GM21723 (cell line): ENCODE measurements at regions not wholly inside any gene's neighbourhood (a gene's known extent, or its start where the extent isn't known, plus 50 kb on each side); places are given as distances from the start of the nearest gene placed in this dataset.
"Not testable (repeated sequence)": the region's sequence is repeated elsewhere in the genome, so short reads cannot be mapped to it uniquely, and the experiment has no call there.

Source experiments
- ATAC-seq: cut with Tn5 transposase; IDR thresholded peaks from one replicate; pipeline ENCODE4 v1.9.1; 2021; ENCODE audit warnings: mild to moderate bottlenecking, moderate library complexity; ENCODE audit not compliant: unreplicated experiment

DNA sequence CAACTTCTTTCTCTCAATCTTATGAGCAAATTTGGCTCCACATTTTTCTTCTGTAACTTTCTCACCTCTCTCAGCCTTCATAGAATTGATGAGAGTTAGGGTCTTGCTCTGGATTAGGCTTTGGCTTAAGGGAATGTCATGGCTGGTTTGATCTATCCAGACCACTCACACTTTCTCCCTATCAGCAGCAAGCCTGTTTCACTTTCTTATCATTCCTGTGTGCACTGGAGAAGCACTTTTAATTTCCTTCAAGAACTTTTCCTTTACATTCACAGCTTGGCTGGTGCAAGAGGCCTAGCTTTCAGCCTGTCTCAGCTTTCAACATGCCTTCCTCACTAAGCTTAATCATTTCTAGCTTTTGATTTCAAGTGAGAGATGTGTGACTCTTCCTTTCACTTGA is 134.5 kb upstream of the FZD8 start:
- ATAC-seq, result not testable (repeated sequence)

DNA sequence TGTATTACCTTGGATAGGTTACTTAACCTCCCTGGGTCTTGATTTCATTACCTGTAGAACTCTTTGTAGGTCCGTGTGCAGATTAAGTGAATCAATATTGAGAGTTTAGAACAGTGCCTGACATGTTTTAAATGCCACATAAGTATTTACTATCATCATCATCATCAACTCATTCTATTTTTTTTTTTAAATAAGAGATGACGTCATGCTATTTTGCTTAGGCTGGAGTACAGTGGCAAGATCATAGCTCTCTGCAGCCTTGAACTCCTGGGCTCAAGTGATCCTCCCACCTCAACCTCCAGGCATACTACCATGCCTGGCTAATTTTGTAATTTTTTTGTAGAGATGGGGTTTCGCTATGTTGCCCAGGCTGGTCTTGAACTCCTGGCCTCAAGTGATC is 132.0 kb upstream of the FZD8 start:
- ATAC-seq, result no peak

DNA sequence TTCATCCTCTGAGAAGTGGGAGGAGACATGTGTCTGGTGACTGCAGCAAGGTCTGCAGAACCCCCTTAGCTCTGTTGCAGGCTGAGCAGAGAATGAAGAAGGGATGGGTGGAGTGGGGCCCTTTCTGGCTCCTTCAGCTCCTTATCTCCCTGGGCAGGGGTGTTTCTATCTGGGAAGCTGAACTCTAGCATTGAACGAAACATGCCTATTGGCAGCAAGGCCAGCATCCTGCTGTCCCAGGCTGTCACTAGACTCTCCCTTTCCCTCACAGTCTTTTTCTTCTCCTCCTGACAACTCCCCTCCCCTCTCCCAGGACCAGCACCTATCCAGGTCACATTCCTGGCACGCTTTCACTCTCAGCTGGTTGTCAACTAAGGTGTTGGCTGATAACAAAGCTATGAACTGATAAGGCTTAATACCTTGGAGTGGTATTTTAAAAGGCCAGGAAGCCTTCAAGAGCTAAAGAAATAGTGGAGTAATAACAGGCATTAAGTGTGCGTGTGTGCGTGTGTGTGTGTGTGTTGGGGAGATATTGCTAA is 128.8 kb upstream of the FZD8 start:
- no peak for ATAC-seq

DNA sequence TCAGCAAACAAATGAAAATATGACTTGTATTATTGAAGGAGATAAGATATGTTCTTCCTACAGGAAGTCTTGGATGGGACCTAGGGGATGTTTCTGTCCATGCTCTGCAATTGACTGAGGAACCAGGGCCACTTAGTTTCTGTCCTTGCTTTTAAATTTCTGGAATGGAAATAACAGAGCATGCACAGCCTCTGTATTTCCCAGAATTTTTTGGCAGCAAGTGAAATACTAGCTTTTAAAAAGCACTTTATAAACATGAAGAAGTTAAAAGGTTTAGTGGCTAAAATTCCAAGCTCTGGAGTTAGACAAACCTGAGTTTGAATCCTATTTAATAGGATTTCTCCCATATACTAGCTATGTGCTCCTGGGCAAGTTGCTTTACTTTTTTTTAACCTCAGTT is 127.7 kb upstream of the FZD8 start:
- no peak for ATAC-seq

DNA sequence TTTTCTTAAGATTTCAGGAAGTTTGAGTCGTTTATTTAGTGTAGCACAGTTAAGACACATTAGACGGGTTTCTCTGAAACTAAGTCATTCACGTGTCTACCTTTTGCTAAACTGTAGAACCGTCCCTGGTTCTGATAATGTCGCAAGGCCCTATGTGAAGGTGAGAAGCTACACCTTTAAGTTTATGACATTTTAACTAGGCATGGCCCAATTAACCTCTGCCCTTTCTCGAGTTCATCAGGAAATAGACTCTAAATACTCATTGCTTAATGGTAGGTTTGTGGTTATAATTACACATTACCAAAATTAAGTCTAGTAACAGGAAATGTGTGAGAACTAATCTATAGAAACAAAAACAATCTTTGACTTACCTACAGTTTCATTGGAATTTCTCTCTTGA is 126.6 kb upstream of the FZD8 start:
- no peak for ATAC-seq

DNA sequence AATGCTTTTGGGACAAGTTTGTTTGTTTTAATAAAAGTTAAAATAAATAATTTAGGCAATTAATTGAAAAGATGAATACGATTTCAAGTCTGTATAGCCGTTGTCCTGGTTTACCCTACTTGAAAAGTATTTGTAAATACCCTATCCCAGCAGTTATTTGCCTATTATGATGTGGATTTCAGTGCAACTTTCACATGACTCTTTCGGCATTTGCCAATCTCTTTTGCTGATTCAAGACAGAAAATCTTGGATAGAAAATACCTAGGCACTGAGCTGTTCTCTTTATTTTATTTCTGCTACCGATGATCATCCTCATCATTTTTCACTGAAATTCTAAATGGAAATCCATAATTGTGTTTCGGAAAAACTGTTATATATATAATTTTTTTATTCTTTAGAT is 125.9 kb upstream of the FZD8 start:
- ATAC-seq, result no peak

DNA sequence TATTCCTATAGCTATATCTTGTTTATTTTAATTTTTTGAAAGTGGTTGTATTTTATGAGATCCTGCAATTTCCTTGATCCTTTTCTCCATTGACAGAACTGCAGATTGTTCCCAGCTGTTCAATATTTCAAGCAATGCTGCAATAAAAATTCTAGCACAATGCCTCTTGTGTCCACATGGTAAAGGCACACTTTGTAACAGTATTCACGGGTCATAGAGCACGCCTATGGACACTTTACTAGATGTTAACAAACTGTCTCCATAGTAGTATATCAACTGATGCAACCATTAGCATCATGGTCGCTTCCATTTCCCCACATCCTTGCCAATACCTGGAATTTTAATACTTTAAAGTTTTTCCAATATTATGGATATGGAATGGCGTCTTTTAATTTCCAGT is 123.9 kb upstream of the FZD8 start:
- ATAC-seq, result no peak

DNA sequence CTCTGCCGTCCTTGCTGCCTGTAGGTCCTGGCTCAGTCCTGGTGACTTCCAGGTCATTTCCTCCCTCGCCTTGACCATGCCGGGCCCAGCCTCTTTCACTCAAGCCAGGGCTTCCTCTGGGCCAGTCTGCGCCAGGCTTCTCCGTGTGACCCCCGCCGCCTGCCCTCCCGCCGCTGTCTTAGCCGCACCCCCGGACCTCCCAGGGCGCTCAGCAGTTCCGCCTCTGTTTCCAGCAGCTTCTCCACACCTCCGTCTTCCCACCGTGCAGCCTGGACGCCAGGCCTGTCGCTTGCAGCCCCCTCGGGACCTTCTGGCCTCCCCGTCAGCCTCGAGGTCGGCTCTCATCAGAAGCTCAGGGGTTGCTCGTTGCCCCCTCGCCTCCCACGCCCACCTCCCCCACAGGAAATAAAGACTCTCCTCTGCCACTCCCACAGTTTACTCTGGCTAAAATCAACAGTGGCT is 123.0 kb upstream of the FZD8 start:
- no peak for ATAC-seq

DNA sequence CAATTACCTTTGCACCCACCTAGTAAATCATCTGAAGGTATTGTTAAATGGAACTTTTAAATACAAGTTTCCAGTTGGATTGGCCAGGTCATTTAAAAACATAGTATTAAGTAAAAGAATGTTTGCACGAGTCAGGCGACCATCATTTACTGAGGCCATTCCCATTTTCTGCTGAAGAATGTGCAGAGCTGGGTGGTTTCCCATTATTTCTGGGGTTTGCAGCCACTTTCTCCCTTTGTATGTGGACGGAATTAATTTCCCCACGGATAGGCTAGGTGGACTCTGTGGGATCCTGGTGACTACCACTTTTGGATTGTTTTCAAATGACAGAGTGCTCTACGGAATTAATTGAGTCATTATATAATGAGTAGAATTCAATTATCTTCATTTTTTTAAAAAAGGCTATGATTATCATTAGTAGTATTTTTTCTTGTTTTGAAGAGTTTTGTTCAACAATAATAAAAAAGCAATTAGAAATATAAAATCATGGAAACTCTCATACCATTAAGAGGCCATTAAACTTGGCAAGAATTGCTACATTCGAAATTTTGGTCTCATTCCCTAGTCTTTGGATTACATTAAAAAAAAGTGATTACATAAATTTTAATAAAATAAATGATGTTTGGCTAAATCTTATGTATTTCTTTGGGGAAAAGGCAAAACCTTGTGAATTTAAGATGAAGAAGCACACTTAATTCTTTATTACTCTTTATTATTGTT is 120.4 kb upstream of the FZD8 start:
- no peak for ATAC-seq

DNA sequence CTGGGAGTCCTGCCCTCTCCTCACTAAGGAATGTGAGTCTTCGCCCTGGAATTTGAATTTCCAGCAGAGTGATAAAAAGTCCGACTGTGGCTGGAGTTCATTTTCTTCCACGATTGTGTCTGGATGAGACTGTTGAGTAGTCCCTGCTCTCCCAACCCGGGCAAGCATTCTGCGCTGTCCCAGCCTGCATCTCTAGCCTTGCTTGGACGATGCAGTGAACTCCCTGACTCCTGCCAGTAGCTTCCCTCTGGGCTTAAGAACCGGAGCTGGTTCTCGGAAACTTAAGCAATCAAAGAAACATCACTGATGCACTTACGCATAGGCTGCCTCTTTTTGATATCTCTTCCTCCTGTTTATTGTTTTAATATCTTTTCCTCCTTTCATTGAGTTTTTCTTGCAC is 116.0 kb upstream of the FZD8 start:
- no peak for ATAC-seq

DNA sequence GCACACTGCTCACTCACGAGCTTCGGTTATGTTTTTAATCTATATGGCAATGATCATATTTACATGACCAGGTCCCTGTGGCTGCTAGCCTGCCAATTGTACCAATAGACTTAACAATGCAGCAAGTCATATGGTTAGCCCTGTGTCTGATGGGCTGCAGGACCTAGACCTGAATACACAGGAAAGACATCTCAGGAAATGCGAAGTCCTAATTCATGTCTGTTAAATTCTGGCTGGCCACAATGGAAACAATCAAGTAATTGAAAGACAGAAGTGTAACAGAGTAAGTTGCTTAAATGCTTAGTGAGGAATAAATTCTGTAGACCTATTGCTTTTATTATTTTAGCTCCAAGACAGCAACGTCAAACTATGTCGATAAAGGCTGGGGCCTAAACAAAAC is 112.4 kb upstream of the FZD8 start:
- no peak for ATAC-seq

DNA sequence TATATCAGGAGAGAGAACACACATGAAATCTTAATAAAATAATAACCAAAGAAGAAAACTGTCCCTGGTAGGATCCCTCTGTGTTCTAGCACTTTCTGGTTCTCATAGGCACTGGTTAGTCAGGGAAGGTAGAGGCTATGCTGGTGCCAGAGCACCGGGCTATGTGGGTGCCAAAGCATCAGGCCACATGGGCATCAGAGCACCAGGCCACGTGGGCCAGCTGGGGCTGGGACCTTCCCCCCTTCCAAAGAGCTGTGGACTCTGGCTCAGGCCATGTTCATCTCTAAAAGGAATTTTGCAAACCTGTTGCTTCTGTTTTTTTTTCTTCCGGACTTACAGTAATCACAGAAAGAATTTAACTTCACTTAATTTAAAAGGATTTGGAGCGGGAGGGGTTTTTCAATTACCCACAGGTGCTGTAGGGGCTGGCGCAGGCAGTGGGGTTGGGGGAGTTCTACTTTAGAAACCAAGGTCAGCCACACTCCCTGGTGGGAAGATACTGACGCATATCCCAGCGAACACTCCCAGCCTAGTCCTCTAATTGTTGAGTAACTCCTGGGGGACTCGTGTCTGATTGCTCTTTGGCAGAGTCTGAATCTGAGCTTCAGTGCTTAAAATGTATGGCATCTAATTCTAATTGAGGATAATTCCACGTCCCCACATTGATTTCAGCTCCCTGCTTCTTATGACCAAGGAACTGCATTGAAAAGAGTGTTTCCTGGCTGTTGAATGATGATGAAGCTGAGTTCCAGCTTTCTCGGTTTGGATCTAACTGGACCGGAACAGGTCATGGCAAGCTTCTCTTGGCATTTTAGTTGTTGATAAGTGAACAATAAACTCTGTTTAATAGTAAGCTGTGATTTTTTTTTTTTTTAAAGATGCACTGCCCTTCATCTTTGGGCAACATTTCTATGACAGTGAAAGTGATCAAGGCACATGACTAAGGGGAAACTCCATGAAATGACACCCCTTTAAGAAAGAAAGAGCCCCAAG is 110.7 kb upstream of the FZD8 start:
- ATAC-seq, result no peak

DNA sequence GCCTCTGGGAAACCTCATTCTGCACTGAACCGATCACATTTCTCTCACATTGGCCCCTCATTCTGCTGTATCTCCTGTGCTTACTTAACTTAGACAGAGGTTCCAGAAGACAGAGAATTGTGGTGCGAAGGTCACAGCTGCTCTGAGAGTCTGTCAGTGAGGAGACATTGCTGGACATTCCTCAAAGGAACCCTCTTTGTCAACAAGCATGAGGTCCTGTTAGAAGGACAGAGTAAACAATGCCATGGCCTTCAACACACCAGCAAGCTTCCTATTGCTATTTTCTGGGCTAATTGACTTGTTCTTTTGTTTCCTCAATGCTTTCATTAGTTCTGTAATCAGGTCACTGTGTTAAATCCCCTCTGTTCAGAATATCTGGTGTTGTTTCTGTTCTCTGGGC is 109.3 kb upstream of the FZD8 start:
- no peak for ATAC-seq

DNA sequence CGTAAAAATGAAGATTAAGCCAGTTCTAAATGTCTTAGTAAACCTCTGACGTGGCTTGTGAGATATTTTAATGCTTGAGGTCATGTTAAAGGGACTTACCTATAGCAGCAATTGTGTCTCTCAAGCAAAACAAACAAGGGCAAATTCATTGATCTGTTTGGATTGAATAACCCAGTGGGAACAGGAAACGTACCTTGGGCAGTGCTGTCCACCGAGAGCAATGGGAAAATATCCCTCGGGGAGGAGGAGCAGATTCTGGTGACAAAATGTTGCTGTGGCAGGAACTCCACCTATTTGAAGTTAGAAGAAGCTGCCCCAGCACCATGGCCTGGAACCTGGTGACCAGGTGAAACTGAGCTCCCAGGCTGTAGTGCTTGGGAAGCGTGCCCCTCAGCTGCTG is 107.1 kb upstream of the FZD8 start:
- ATAC-seq, result no peak

DNA sequence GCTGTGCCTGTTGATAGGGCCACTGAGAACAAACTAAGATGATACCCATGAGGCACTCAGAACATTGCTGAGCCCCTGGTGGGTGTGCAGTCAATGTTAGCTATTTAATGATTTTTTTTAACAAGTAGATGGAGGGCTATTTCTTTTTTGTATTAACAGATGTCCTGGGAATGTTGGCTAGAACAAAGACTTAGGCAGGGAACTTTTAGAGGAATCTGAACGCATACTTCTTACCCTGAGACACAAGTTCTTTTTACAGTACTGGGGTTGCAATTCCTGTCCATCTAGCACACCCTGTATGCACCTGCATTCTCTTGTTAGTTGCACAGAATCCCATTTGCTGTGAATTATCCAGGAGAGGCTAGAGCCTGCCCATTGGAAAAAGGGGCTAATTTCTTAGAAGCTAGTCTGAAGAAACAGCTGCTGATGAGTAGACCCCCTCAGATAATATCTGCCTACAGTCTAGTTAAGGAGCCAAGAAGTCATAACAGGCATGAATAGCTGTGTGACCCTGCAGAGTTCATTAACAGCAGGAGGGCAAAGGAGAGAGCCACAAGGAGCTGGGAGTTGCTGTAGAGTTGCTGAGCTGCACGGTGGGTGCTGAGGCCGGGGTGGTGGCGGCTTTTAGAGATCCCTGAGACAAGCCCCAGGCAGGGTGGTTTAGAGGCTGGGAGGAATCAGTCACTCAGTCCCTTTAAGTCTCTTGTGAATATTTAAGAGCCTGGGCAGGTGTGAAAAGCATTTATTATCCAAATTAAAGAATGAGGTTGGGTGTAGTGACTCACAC is 103.7 kb upstream of the FZD8 start:
- ATAC-seq, result no peak

DNA sequence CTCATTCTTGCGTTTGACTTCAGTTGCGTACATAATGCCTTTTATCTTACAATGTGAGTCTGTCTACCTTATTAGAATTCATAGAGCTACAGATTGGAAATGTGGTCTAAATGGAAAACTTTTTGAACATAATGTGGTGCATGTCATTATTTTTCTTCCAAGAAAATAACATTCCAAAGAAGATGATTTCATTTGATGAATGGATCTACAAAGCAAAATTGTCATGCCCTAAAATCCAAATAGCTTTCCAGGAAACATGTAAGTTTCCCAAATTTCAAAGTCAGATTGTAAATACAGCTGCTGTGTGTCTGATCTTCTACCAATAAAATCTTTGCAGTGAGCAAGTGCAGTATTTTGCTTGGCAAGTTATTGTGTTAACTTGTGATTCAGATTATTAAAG is 101.8 kb upstream of the FZD8 start:
- no peak for ATAC-seq

DNA sequence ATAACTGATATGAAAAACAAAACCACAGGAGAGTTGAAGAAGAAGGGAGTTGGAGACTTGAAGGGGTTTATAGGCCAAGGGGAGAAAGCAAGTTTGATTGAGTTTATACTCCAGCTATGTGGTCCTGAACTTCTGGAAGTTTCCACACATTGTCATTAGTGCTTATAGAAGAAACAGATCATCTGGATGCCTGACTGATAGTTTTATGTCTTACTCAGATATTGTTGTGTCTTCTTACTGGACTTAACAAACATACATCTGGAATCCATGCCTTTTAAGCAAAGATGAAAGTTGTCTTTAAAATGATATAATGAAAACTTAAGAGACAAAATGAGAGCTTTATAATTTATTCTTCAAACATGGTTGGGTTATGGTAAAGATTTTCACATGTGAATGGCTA is 101.3 kb upstream of the FZD8 start:
- no peak for ATAC-seq

DNA sequence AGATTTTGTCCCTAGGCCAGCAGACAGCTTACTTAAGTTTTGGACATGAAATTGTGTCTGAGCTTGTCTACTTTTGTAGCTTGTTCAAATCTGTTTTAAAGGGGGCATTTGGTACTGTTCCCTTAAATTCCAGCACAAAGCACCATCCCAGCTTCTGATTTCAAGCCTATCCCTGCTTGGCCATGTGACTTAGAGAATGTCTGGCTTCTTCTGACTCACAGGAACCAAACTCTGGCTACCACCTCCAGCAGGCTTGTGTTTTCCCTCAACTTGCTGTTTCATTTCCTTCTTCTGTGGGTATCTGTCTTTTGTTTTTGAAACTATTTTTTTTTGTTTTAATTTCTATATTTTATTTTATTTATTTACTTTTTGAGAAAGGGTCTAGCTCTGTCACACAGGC is 97.9 kb upstream of the FZD8 start:
- no peak for ATAC-seq

DNA sequence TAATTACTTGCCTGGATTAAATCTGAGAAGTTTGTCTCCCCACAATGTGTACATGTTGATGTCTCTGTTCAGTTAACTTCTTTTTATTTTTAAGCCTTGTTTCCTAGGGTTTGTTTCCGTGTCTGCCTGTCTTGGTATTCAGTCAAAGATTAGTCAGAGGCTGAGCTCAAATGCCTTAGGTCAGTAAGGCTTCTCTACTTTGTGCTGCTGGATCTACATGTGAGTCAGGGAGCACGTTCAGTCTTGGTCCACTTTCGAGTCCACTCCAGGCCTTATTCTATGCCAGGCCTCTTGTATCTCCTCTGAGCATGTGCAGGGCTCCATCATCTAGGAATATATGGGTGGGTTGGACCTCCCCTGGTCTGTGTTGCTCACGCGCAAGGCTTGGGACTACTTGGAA is 93.3 kb upstream of the FZD8 start:
- no peak for ATAC-seq

DNA sequence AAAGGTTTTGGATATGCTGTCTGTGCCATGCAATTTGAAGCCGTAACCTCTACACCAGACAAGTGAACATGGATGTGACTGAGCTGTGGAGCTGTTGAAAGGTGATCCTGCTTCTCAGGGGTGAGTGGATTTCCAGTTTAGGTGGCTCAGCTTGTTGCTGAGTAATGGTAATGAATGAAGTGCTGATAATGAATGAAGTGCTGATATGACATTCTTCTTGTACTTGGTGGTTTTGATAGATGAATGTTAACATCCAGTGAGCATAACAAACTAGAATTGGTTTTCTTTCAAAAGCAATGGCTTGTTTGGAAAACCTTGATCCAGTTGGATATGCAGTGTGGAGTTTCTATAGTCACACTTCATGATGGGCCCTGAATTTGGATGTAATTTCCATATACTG is 89.7 kb upstream of the FZD8 start:
- ATAC-seq, result no peak

DNA sequence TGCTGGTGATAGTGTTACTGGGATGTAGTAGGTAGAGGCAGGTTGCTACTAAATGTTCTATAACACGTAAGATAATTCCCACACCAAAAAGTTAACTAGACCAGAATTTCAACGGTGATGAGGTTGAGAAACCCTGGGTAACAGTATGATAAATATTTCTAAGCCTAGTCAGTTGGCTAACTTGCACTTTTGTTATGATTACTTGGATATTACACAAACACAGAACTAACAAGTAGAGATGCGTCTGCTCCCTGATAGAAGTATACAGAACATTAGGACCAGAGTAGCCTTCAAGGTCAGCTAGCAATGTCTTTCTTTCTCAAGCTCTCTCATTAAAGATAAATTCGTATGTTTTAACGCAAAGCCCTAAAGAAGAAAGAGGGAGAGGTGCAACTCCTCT is 86.2 kb upstream of the FZD8 start:
- ATAC-seq, result no peak
